ENCODE measurements at regions not wholly inside any gene's neighbourhood (a gene's known extent, or its start where the extent isn't known, plus 50 kb on each side); places are given as distances from the start of the nearest gene placed in this dataset.

DNA sequence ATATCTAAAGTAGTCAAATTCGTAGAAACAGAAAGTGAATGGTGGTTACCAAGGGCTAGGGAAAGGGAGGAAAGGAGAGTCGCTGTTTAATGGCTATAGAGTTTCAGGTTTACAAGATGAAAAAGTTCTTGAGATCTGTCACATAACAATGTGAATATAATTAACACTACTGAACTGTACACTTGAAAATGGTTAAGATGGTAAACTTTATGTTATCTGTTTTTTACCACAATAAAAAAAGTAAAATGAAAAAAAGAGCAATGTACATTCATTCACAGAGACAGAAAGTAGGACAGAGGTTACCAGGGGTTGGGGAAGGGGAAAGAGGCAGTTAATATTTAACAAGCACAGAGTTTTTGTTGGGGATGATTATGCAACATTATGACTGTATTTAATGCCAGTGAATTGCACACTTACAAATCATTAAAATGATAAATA, 53.3 kb upstream of the SEC16B start:
- 92% methylated on average over 2 of the region's 2 CpGs; no CpG with 5 or more reads in 1 of the 2 experiments for WGBS, 2 experiments (ENCODE audit: extremely low coverage in 1 of 2, insufficient coverage in 1 of 2, insufficient read length in 1 of 2, insufficient replicate concordance in 2 of 2, low coverage in 1 of 2, low lambda C conversion rate in 2 of 2, missing lambda C conversion rate in 1 of 2)
- Histone ChIP-seq H3K9ac (replicated peaks in 1 of 4; ENCODE audit: extremely low read depth in 1 of 4, low read depth in 3 of 4, low read length in 3 of 4) (no peak overlapping the region), H2BK15ac (ENCODE audit: low read length) (no peak overlapping the region), H3K18ac (ENCODE audit: extremely low read depth, low read length) (no peak overlapping the region), H2BK5ac (ENCODE audit: low read depth, low read length) (no peak overlapping the region), H2BK120ac (replicated peaks; ENCODE audit: low read depth, low read length) (no peak overlapping the region), H3K4ac (replicated peaks; ENCODE audit: insufficient read length, low read depth, low read length) (no peak overlapping the region), H2BK20ac (ENCODE audit: low read length) (no peak overlapping the region), H3K56ac (replicated peaks; ENCODE audit: insufficient read length, low read depth, low read length) (no peak overlapping the region), H3K9me3 (ENCODE audit: insufficient read depth in 2 of 2, low read depth in 1 of 2, low read length in 1 of 2) (no peaks in the 10 kb centered on the region), H3K79me2 (ENCODE audit: control insufficient read depth in 1 of 2, insufficient read depth in 2 of 2, low read length in 2 of 2) (no peaks in the 10 kb centered on the region), H3K4me1 (replicated peaks in 1 of 4; ENCODE audit: control insufficient read depth in 3 of 4, insufficient read depth in 4 of 4, low read length in 3 of 4) (no peaks in the 10 kb centered on the region), H3K36me3 (ENCODE audit: control insufficient read depth in 2 of 4, insufficient read depth in 4 of 4, low read length in 3 of 4) (no peaks in the 10 kb centered on the region), H2AK5ac (ENCODE audit: low read depth, low read length) (no peak overlapping the region), H4K8ac (ENCODE audit: extremely low read depth, insufficient read depth, low read length) (no peak overlapping the region), H3K23ac (ENCODE audit: insufficient read length) (no peak overlapping the region), H3K4me2 (ENCODE audit: insufficient read depth in 1 of 2, low read depth in 2 of 2, low read length in 2 of 2) (no peak overlapping the region), H3K27ac (ENCODE audit: low read depth, low read length) (no peak overlapping the region), H2BK12ac (ENCODE audit: low read depth, low read length) (no peak overlapping the region), H4K91ac (replicated peaks; ENCODE audit: insufficient read length, low read length) (no peak overlapping the region), H3K27me3 (replicated peaks in 1 of 4; ENCODE audit: control insufficient read depth in 3 of 4, extremely low read depth in 1 of 4, insufficient read depth in 3 of 4, low read length in 3 of 4) (no peaks in the 10 kb centered on the region), H4K20me1 (replicated peaks in 1 of 2; ENCODE audit: control insufficient read depth in 1 of 2, insufficient read depth in 2 of 2, low read length in 2 of 2) (no peaks in the 10 kb centered on the region), H3K4me3 (ENCODE audit: extremely low read depth in 1 of 4, insufficient read depth in 2 of 4, low read depth in 3 of 4, low read length in 4 of 4) (no peak overlapping the region), H2AFZ (ENCODE audit: low read length) (no peak overlapping the region), H4K5ac (ENCODE audit: insufficient read length, low read depth, low read length) (no peak overlapping the region), H3K23me2 (ENCODE audit: low read depth, low read length) (no peaks in the 10 kb centered on the region), H3K14ac (ENCODE audit: insufficient read length) (no peak overlapping the region), H3K79me1 (ENCODE audit: low read depth, low read length) (no peaks in the 10 kb centered on the region)
- DNase-seq (ENCODE audit: low read depth in 1 of 2, low spot score in 2 of 2): no peak
- no peak for FAIRE-seq
- ChIA-PET CTCF (ENCODE audit: partially characterized antibody) (no interaction called here), POLR2A (ENCODE audit: partially characterized antibody) (no interaction called here)
- TF ChIP-seq SIN3A (conservative IDR thresholded peaks at IDR 0.05 in 1 of 2, IDR thresholded peaks at IDR 0.05 in 1 of 2; ENCODE audit: low read depth in 1 of 2, low read length in 2 of 2): no peak
